HG02798 (cell line): ENCODE measurements at regions not wholly inside any gene's neighbourhood (a gene's known extent, or its start where the extent isn't known, plus 50 kb on each side); places are given as distances from the start of the nearest gene placed in this dataset.

Experiments used
- ATAC-seq: cut with Tn5 transposase; IDR thresholded peaks from one replicate; pipeline ENCODE4 v1.9.1; 2021; ENCODE audit warnings: mild to moderate bottlenecking; ENCODE audit not compliant: unreplicated experiment, poor library complexity

GRCh38 chr15:37652646-37653417 is 281.6 kb upstream of the TMCO5A start:
- ATAC-seq, result no peak

- ATAC-seq, result no peak
Observed at GRCh38 chr15:37678124-37678523, 256.3 kb upstream of the TMCO5A start.

- no peak for ATAC-seq
Observed at GRCh38 chr15:37679627-37680026, 254.8 kb upstream of the TMCO5A start.

DNA sequence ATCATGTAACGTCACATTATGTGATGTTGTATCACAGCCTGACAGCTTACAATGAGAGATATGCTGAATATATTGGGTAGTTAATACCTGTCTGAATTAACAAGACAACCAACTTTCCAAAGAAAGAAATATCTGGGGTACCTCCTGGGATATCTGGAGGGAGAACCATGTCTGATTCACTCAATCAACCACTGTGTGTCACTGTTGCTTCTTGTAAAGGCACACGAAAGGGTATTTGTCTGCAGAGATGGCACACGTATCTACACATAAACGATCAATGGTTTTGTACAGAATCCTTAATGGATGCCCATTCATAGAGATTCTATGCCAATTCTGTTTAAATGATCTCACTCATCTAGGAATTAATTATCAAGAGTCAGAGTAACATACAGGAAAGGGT is 252.1 kb upstream of the TMCO5A start:
- no peak for ATAC-seq

DNA sequence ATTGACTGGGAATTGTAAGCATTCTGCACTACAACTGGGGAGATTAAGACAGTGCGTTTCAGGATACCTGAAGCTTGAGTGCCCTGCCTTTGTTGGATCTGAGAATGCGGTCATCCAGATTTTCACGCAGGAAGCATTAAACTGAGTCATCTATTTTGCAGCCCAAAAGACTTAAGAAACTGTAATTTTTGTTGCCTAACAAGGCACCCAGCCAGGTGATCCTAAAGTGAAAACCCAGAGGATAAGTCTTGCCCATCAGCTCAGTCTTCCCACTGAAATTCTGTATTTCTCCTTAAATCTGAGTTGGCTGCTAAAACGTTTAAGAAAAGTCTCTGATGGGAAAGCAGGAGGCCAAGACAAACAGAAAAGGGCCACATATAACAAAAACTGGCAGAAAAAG is 242.5 kb upstream of the TMCO5A start:
- ATAC-seq, result no peak

DNA sequence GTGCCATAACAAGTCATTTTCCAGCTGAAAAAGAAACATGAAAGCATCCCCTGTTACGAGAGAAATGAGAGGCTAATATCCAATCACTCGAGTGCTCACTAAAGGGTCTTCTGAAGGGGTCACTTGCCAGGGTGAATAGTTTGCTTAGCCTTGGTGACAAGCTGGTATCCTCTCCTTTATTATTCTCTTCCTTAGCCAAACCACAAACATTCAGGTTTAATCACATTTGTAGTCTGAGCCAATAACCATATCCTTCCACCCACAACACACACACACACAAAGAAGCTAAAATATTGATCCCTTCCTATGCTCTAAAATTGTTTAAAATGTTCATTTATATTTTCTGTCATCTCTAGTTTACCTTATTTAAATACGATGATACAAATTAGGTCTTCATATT is 240.5 kb upstream of the TMCO5A start:
- no peak for ATAC-seq

DNA sequence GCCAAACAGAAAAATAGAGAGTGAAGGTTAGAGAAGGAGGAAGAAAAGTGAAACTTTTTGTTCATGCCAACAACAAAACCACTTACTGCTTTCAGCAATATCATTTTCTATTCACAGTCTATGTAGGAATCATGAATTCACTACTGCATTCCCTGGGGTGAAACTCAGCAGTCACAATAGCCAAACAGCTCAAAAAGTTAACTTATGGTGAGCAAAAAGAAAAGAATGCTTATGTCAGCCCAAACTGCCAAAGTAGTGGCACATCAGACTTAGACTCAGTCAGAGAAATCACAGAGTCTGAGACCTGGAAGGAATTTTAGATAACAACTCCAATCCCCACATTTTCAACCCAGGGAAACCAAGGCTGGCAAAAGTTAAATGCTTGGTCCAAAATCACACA is 238.7 kb upstream of the TMCO5A start:
- ATAC-seq, result no peak

- no peak for ATAC-seq
Observed at GRCh38 chr15:37698679-37699078, 235.8 kb upstream of the TMCO5A start.

GRCh38 chr15:37701230-37701629 is 233.2 kb upstream of the TMCO5A start:
- ATAC-seq, result no peak

- no peak for ATAC-seq
Observed at GRCh38 chr15:37709669-37710068, 224.8 kb upstream of the TMCO5A start.

DNA sequence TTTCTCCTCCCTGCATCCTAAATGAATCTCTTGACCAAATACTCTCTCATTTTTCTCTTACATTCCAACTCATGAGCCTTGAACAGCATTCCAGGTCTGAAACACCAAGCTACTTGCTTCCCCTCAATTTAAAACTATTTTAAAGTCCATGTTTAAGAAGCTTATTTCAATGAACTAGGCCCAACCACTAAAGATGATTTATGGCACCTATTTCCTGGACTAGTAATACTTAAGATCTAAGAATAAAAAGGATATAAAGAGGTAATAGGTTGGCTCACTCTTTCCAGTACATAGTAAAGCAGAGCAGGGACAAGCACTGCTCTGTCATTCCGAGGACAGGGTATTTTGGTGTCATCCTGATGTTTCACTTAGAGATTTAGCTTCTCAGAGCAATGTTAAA is 219.3 kb upstream of the TMCO5A start:
- ATAC-seq, result no peak

GRCh38 chr15:37720267-37720666 is 214.2 kb upstream of the TMCO5A start:
- no peak for ATAC-seq

- no peak for ATAC-seq
Observed at GRCh38 chr15:37731146-37731746, 203.2 kb upstream of the TMCO5A start.

GRCh38 chr15:37733628-37734027 is 200.8 kb upstream of the TMCO5A start:
- ATAC-seq, result no peak

DNA sequence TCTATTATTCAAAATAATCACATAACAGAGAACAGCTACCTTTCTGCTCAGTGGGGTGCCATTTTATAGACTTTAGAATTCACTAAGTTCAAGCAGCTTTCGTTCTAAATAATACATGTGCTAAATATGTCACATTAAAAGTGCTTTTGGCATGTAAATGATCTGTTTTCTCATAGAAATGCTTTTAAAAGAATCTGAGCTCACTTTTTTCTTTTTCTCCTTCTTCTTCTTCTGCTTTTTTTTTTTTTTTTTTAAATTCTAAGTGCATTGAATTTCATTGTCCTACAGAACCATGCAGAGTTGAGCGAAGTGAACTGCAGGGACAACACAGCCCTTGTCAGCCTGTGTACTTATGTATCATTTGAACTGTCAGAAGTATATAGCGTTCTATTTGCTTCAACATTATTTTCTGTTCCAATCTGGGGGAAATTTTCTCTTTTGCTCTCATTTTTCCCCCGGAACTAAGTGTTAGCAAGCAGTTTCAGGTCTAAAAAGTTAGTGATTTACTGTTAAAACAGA is 193.8 kb upstream of the TMCO5A start:
- ATAC-seq, result no peak

GRCh38 chr15:37743826-37744225 is 190.6 kb upstream of the TMCO5A start:
- ATAC-seq, result no peak

GRCh38 chr15:37744521-37744920 is 189.9 kb upstream of the TMCO5A start:
- no peak for ATAC-seq

GRCh38 chr15:37751401-37751800 is 183.0 kb upstream of the TMCO5A start:
- ATAC-seq, result no peak

DNA sequence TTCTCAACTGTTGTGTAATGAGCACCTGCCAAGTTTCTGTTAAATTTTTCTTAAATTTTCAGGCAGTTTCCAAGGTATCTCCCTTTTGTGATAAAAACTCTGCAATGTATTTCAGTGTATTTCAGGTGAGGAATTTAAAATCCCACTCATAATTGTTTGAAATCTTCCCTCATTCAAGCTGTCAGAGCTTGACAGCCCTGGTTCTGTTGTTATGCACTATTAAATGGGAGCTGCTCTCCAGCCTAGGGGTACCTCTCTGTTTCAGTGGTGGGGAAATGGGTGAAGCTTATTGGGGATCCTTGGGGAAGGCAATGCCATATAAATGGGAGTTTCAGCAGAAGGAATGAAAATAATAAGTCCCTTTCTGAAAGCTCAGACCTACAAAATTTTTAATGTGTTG is 178.0 kb upstream of the TMCO5A start:
- ATAC-seq, result no peak

DNA sequence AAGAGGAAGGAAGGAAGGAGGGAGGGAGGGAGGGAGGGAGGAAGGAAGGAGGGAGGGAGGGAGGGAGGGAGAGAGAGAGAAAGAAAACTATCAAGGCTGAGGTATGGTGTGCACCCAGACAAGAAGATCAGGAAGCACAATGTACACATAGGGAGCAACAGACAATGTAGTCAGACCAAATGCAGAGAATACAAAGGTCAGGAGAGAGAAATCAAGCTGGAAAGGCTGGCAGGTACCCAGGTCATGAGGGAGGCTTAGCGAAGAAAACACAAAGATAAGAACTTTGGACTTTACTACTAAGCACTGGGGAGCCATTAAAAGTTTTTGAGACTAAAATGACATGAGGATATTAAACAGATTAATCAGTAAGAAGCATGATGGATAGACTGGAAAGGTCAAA is 176.0 kb upstream of the TMCO5A start:
- ATAC-seq, result no peak

DNA sequence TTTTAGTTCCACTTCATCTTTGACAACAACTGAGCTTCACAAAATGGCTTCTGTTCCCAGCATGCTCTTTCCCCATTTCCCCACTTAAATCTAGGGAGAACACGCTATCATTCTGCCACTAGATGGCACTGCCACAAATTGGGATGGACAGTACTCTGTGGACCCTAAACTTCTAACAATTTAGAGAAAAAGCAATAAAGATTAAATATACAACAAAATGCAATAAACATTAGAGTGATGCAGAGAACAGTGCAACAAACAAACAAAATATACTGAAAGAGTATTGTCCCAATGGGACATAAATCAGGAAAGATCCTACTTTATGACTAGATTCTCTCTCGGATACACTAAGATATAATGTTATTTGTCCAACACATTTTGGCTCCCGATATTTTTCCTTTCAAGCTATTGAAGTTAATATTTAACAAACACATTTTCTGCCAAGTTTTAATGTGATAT is 169.7 kb upstream of the TMCO5A start:
- peak; percentile 75 for ATAC-seq

DNA sequence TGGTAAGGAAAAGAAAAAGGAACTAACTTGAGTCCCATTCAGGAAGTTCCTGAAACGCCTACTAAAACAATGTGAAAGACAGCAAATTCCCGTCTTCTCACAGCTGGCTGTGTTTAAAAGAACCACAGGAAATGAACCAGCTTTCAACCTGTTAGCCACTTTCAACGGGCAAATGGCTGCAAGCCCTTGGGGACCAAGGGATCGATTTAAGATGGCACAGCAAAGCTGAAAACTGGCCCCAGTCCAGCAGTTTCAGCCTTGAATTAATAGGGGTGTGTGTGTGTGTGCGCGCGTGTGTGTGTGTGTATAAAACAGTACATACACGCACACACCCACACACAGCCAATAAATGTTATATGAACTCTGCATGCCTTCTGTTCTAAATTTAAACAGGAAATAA is 168.7 kb upstream of the TMCO5A start:
- ATAC-seq, result no peak
